CD4-positive, alpha-beta T cell treated with Interleukin-4 for 1 hour (primary cell): ENCODE measurements at regions not wholly inside any gene's neighbourhood (a gene's known extent, or its start where the extent isn't known, plus 50 kb on each side); places are given as distances from the start of the nearest gene placed in this dataset.

Experiments used
- DNase-seq, 2 donors: peaks; one replicate each; pipeline ENCODE4 v3.0.0-alpha.2; 2020 to 2022

- DNase-seq = no peak
Observed at GRCh38 chr1:79595931-79596330, 589.4 kb upstream of the ADGRL4 start.

GRCh38 chr1:79594121-79594698 lies 587.7 kb upstream of the ADGRL4 start:
- DNase-seq = no peak

- DNase-seq = no peak
Observed at GRCh38 chr1:79592707-79593106, 586.2 kb upstream of the ADGRL4 start.

- DNase-seq = no peak
Observed at GRCh38 chr1:79588719-79589118, 582.2 kb upstream of the ADGRL4 start.

- no peak for DNase-seq
Observed at GRCh38 chr1:79587229-79587628, 580.7 kb upstream of the ADGRL4 start.

GRCh38 chr1:79585801-79586200 lies 579.3 kb upstream of the ADGRL4 start:
- no peak for DNase-seq

- DNase-seq = no peak
Observed at GRCh38 chr1:79575424-79575823, 568.9 kb upstream of the ADGRL4 start.

- DNase-seq = no peak
Observed at GRCh38 chr1:79568411-79568810, 561.9 kb upstream of the ADGRL4 start.

- no peak for DNase-seq
Observed at GRCh38 chr1:79561521-79561978, 555.0 kb upstream of the ADGRL4 start.

GRCh38 chr1:79556189-79556588 lies 549.7 kb upstream of the ADGRL4 start:
- no peak for DNase-seq

- no peak for DNase-seq
Observed at GRCh38 chr1:79554688-79555087, 548.2 kb upstream of the ADGRL4 start.

- no peak for DNase-seq
Observed at GRCh38 chr1:79551321-79551720, 544.8 kb upstream of the ADGRL4 start.

GRCh38 chr1:79550402-79550801 lies 543.9 kb upstream of the ADGRL4 start:
- DNase-seq = no peak

GRCh38 chr1:79549201-79549600 lies 542.7 kb upstream of the ADGRL4 start:
- DNase-seq = no peak

GRCh38 chr1:79547514-79547913 lies 541.0 kb upstream of the ADGRL4 start:
- no peak for DNase-seq

GRCh38 chr1:79543394-79543793 lies 536.9 kb upstream of the ADGRL4 start:
- no peak for DNase-seq

- no peak for DNase-seq
Observed at GRCh38 chr1:79539001-79539400, 532.5 kb upstream of the ADGRL4 start.

GRCh38 chr1:79532555-79532954 lies 526.0 kb upstream of the ADGRL4 start:
- DNase-seq = no peak

- DNase-seq = no peak
Observed at GRCh38 chr1:79531790-79532189, 525.3 kb upstream of the ADGRL4 start.

GRCh38 chr1:79530476-79530875 lies 523.9 kb upstream of the ADGRL4 start:
- DNase-seq = no peak

- DNase-seq = no peak
Observed at GRCh38 chr1:79530055-79530454, 523.5 kb upstream of the ADGRL4 start.

GRCh38 chr1:79524126-79524525 lies 517.6 kb upstream of the ADGRL4 start:
- no peak for DNase-seq

- no peak for DNase-seq
Observed at GRCh38 chr1:79519084-79519760, 512.7 kb upstream of the ADGRL4 start.

GRCh38 chr1:79517470-79518224 lies 511.1 kb upstream of the ADGRL4 start:
- DNase-seq = no peak
